GM23248 (cell line): ENCODE measurements at regions not wholly inside any gene's neighbourhood (a gene's known extent, or its start where the extent isn't known, plus 50 kb on each side); places are given as distances from the start of the nearest gene placed in this dataset.

Source experiments
- EZH2 ChIP-seq: fragments of 200-600 bp; sonication (generic); IDR thresholded peaks from 2 replicates; pipeline ENCODE4 v1.6.1; 2018; ENCODE audit warnings: antibody characterized with exemption, mild to moderate bottlenecking; ENCODE audit not compliant: insufficient read depth, poor library complexity, severe bottlenecking
- EZH2phosphoT487 ChIP-seq: fragments of 200-600 bp; sonication (generic); IDR thresholded peaks from 2 replicates; pipeline ENCODE4 v1.6.1; 2018; ENCODE audit warnings: antibody characterized with exemption, moderate library complexity, mild to moderate bottlenecking, low read depth; ENCODE audit not compliant: insufficient read depth

- TF ChIP-seq EZH2phosphoT487 (no peak), EZH2 (no peak)
These were observed 82.4 kb upstream of the COX10 start for GRCh38 chr17:13986855-13987254.
